NCI-H128 (cell line): ENCODE measurements at regions not wholly inside any gene's neighbourhood (a gene's known extent, or its start where the extent isn't known, plus 50 kb on each side); places are given as distances from the start of the nearest gene placed in this dataset.
"Not testable (repeated sequence)": the region's sequence is repeated elsewhere in the genome, so short reads cannot be mapped to it uniquely, and the experiment has no call there.

Experiments used
- DNase-seq: peaks from one replicate; lab custom pipeline; 2025; ENCODE audit not compliant: unreplicated experiment; lab: John Stamatoyannopoulos, UW

- not testable (repeated sequence) for DNase-seq
Measured at GRCh38 chr14:105691321-105692109, 165.1 kb downstream of the TMEM121 start.

- not testable (repeated sequence) for DNase-seq
Measured at GRCh38 chr14:105692110-105692685, 165.8 kb downstream of the TMEM121 start.

- DNase-seq = no peak
Measured at GRCh38 chr14:105694961-105695360, 168.6 kb downstream of the TMEM121 start.

DNA sequence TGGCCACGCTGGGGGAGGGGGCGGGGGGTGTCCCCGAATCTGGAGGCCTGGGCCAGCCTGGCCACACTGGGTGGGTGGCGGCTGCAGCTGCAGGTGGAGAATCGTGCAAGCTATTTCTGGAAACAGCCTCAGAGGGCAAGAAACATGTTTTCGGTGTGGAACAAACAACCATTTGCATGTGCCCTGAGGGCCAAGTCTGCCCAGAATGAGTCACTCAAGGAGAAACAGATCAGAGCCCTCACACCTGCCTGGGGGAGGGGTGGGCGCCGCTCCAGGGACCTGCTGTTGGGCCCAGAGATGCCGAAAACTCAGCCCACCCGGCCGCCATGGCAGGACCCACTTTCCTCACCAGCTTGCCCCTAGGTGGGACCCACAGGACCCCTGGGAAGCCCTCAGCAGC, 170.0 kb downstream of the TMEM121 start:
- not testable (repeated sequence) for DNase-seq

DNA sequence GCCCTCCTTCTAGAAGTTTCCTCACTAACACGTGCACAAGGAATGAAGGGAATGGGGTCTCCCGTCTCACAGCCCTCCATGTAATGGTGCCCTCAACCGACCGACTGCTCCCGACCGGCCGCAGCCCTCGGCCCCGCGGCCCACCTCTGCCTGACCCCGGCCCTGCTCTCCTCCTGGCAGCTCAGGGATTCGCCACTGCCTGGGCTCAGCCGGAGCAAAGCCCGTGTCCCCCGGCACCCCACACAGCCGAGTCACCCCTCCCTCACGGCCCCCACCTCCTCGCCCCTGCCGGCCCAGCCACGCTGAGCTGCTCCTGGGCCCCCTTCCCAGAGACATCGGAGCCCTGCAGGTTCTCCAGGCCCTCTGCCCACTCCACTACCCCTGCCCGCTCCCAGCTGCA, 171.0 kb downstream of the TMEM121 start:
- not testable (repeated sequence) for DNase-seq

GRCh38 chr14:105697955-105698354, 171.6 kb downstream of the TMEM121 start:
- not testable (repeated sequence) for DNase-seq

GRCh38 chr14:105698940-105699556, 172.7 kb downstream of the TMEM121 start:
- DNase-seq = not testable (repeated sequence)

DNA sequence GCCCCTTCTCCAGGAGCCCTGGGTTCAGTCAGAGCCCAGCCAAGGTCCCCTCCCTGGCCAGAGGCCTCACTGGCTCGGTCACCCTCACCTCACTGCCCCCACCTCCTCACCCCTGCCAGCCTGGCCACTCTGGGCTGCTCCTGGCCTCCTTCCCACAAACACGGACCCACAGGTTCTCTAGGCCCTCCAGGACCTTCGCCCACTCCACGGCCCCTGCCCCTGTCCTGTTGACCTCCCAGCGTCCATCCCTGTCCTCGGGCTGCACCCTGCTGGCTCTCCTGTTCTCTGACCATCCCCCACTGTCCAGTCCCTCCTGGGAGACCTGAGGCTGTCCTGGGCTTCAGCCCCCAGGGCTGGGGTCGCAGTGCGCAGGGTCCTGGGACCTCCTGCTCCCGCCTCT, 173.3 kb downstream of the TMEM121 start:
- not testable (repeated sequence) for DNase-seq

DNA sequence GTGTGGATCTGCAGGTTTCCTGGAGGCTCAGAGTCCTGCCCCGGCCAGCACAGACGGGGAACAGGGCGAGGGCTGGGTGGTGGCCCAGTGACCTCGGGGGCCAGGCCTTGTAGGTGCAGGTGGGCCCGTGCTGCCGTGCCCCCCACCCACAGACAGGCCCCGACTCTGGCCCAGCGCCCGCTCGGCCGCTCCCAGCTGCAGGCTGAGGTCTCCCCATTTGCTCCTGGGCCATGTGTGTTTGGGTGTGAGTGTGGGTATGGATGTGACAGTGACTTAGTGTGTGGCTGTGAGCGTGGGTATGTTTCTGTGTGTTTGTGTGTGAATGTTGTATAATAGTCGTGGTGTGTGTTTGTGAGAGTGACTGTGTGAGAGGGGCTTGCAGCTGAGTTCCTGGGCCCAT, 173.8 kb downstream of the TMEM121 start:
- not testable (repeated sequence) for DNase-seq

DNA sequence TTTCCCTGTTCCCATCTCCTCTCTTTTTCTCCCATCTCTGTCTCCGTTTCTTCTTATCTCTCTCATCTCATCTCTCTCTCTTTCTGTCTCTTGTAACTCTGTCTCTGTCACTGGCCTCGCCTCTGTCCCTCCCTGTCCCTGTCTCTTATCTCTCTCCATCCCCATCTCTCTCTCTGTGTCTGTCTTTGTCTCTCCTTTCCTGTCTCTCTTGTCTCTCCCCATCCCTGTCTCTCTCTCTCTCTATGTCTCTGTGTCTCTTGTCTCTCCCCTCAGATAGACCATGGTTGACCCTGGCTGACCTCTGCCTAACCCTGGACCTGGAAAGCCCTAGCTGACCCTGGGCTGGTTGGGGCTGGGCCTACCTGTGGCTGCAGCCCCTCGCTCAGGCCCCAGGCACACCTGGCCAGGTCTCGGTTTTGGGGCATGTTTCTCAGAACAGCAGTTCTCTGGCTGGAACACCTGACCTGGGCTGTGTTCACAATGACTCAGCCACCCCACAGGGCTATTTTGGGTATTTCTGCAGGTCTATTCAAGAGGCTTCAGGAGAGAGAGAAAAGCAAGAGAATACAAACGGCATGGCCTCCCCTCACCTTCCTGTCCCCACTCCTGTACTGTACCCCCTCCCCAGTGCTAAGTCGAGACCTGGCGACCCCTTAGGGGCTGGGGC, 174.4 kb downstream of the TMEM121 start:
- DNase-seq = no peak

DNA sequence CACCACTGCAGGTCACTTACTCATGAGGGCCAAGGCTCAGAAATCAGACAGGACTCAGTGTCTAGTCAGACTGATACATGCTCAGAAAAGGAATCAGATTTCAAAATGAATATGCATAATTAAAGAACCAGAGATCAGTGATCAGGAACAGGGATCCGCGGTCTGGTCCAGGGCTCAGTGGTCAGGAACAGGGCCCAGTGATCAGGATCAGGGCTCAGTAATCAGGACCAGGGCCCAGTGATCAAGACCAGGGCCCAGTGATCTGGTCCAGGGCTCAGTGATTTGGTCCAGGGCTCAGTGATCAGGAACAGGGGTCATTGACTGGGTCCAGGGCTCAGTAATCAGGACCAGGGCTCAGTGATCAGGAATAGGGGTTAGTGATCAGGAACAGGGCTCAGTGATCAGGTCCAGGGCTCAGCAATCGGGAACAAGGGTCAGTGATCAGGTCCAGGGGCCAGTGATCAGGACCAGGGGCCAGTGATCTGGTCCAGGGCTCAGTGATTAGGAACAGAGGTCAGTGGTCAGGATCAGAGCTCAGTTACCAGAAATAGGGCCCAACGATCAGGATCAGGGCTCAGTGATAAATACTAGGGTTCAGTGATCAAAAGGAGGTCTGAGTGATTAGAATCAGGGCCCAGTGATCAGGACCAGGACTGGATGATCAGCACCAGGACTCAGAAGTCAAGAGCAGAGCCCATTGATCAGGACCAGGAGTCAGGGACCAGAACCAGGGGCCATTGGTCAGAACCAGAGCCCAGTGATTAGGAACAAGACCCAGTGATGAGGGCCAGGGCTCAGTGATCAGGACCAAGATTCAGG, 175.3 kb downstream of the TMEM121 start:
- DNase-seq = no peak

DNA sequence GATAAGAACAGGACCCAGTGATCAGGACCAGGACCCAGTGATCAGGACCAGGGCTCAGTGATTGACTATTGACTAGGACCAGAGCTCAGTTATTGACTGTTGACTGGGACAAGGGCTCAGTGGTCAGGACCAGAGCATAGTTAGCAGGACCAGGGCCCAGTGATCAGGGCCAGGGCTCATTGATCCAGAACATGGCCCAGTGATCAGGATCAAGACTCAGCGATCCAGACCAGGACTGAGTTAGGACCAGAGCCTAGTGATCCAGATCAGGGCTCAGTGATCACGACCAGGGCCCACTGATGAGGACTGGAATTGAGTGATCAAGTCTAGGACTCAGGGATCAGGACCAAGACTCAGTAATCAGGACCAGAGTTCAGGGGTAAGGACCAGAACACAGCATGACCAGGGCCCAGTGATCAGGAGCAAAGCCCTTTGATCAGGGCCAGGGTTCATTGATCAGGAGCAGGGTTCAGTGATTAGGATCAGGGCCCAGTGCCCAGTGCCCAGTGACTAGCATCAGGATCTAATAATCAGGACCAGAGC, 176.0 kb downstream of the TMEM121 start:
- no peak for DNase-seq

- DNase-seq = not testable (repeated sequence)
Measured at GRCh38 chr14:105703044-105703665, 176.8 kb downstream of the TMEM121 start.

GRCh38 chr14:105704091-105704490, 177.7 kb downstream of the TMEM121 start:
- DNase-seq = not testable (repeated sequence)

GRCh38 chr14:105704492-105704891, 178.1 kb downstream of the TMEM121 start:
- DNase-seq = not testable (repeated sequence)

DNA sequence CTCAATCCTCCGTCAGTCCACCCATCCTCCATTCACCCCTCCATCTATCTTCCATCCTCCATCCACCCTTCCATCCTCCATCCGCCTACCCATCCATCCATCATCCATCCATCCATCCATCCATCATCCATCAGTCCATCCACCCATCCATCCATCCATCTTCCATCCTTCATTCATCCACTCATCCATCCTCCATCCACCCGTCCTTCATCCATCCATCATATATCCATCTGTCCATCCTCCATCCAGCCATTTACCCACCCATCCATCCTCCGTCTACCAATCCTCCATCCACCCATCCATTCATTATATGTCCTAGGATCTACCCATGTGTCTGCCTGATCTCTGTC, 179.1 kb downstream of the TMEM121 start:
- DNase-seq = not testable (repeated sequence)

DNA sequence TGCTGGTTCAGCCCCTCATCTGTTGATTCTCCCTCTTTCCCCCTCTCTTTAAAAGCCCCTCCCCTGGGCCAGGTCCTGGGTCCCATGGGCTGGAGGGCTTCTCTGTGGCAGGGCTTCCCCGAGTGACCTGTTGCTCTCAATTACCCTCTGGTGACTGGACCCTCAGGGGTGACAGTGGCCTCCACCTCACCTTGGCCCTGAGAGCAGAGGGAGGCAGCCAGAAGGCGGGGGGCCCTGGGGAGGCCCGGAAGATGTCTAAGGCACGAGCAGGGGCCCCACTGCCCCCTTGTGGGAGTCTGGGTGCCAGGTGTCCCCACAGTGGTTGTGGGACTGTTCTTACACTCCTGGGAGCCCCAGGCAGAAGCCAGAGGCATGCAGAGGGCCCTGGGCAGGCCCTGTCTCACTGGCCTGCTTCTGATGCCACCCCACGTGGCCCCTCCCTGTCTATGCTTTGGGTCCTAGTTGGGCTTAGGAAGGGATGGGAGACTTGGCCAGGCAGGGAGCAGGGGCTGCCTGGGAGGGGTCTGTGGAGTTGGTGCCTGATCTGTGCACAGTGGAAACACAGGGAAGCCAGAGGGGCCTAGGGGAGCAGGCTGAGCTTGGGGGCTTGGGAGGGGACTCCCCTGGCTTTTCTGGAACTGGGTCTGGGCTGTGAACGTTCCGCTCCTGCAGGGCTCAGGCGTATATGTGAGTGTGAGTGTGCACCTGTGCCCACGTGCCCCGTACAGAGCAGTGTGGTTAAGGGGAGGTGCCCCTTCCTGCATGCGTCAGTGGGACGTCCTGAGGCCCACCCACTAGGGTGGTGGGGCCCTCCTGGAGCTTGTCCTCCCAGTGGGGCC, 179.7 kb downstream of the TMEM121 start:
- DNase-seq = not testable (repeated sequence)

DNA sequence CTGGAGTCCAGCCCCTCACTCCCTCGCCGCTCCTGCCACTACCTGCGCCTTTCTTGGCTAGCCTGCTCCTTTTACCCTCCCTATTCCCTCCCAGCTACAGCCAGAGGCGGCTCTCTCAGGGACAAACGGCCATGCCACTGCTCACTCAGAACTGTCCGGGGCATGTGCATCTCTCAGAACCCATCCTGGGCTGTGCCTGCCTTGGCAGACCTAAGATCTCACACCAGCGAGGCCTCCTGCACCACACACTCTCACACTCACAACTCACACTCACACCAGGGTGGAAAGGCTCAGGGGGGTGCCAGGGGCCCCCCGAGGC, 180.3 kb downstream of the TMEM121 start:
- not testable (repeated sequence) for DNase-seq

- DNase-seq = not testable (repeated sequence)
Measured at GRCh38 chr14:105707099-105707498, 180.7 kb downstream of the TMEM121 start.
